Peyer's patch (tissue), 4 donors: ENCODE measurements at regions not wholly inside any gene's neighbourhood (a gene's known extent, or its start where the extent isn't known, plus 50 kb on each side); places are given as distances from the start of the nearest gene placed in this dataset.

Source experiments
- CTCF ChIP-seq, 6 experiments: fragments of 450-650 bp in 4 of 6; fragments of 200-600 bp in 2 of 6; sonication (generic) in 1 of 6; IDR thresholded peaks; one replicate each; pipeline ENCODE4 v1.5.1; 2017 to 2019; ENCODE audit warnings: antibody characterized with exemption in 6 of 6, mild to moderate bottlenecking in 3 of 6, moderate library complexity in 1 of 6
- POLR2A ChIP-seq, 2 donors: fragments of 450-650 bp; IDR thresholded peaks; one replicate each; pipeline ENCODE4 v1.5.1; 2017; ENCODE audit warnings: antibody characterized with exemption in 2 of 2, mild to moderate bottlenecking in 2 of 2, moderate library complexity in 2 of 2

- TF ChIP-seq CTCF (IDR thresholded peaks at IDR 0.05) (no peak), POLR2A (IDR thresholded peaks at IDR 0.05) (no peak)
Measured at GRCh38 chr5:98489021-98489420, 284.4 kb upstream of the RGMB start.
